ENCODE measurements at regions not wholly inside any gene's neighbourhood (a gene's known extent, or its start where the extent isn't known, plus 50 kb on each side); places are given as distances from the start of the nearest gene placed in this dataset.
"Not testable (repeated sequence)": the region's sequence is repeated elsewhere in the genome, so short reads cannot be mapped to it uniquely, and the experiment has no call there.

DNA sequence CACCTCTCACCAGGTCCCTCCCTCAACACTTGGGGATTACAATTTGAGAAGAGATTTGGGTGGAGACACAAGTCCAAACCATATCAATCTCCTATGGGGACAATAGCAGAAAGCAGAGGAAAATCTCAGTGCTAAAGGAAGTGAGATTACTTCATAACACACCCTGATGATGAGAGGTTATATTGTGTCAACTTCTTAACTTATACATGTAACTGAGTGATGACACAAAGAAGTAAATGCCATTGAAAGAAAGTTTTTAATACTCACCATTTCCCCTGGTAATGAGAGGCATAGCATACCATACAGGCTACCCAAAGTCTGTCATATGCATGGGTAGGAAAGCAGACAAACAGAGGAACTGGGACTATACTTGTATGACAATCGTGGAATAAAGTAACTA lies 137.2 kb downstream of the MMUT start:
- Histone ChIP-seq H3K27me3 (no peaks in the 10 kb centered on the region), H3K27ac (no peak overlapping the region), H3K9me3 (no peaks in the 10 kb centered on the region), H3K4me3 (no peak overlapping the region), H3K4me1 (ENCODE audit: insufficient read depth) (no peaks in the 10 kb centered on the region), H3K36me3 (no peaks in the 10 kb centered on the region)
- TF ChIP-seq POLR2A (IDR thresholded peaks at IDR 0.05), result no peak
- TF ChIP-seq, protein P1, sequence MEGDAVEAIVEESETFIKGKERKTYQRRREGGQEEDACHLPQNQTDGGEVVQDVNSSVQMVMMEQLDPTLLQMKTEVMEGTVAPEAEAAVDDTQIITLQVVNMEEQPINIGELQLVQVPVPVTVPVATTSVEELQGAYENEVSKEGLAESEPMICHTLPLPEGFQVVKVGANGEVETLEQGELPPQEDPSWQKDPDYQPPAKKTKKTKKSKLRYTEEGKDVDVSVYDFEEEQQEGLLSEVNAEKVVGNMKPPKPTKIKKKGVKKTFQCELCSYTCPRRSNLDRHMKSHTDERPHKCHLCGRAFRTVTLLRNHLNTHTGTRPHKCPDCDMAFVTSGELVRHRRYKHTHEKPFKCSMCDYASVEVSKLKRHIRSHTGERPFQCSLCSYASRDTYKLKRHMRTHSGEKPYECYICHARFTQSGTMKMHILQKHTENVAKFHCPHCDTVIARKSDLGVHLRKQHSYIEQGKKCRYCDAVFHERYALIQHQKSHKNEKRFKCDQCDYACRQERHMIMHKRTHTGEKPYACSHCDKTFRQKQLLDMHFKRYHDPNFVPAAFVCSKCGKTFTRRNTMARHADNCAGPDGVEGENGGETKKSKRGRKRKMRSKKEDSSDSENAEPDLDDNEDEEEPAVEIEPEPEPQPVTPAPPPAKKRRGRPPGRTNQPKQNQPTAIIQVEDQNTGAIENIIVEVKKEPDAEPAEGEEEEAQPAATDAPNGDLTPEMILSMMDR (IDR thresholded peaks at IDR 0.05), result no peak
- TF ChIP-seq EP300 (IDR thresholded peaks at IDR 0.05), result no peak
- no peak for DNase-seq
- intact Hi-C loops (cut with DNase I), result no loop called here
- 64 to 75% (median 70%) methylated on average over 1 of the region's 1 CpG for WGBS, 3 donors

DNA sequence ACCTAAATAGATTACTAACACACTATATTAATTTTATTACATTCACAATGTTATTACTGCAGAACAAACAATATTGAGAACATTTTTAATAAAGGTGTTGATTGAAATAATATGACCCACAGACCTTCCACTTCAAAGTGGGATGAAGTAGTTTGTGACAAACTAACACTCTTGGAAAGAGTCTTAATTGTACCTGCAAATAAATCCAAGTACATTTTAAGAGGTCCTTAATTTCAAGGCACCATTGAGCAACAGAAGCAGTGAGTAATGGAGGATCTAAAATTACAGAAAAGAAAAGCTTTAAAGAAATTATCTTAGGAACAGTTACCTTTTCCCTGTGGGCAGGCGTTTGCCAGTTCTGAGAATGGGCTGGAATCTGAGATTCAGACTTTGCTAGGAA lies 140.2 kb downstream of the MMUT start:
- H3K9me3 ChIP-seq, result no peaks in the 10 kb centered on the region
- no peak overlapping the region for H3K27ac ChIP-seq
- intact Hi-C loops (cut with DNase I), result no loop called here
- no peaks in the 10 kb centered on the region for H3K36me3 ChIP-seq
- TF ChIP-seq, protein P1 (IDR thresholded peaks at IDR 0.05), result no peak
- TF ChIP-seq POLR2A (IDR thresholded peaks at IDR 0.05) (no peak), EP300 (IDR thresholded peaks at IDR 0.05) (no peak)
- 50 to 72% (median 58%) methylated on average over 1 of the region's 1 CpG for WGBS, 3 donors
- H3K4me1 ChIP-seq (ENCODE audit: insufficient read depth), result no peaks in the 10 kb centered on the region
- H3K4me3 ChIP-seq, result no peak overlapping the region
- no peaks in the 10 kb centered on the region for H3K27me3 ChIP-seq
- no peak for DNase-seq

DNA sequence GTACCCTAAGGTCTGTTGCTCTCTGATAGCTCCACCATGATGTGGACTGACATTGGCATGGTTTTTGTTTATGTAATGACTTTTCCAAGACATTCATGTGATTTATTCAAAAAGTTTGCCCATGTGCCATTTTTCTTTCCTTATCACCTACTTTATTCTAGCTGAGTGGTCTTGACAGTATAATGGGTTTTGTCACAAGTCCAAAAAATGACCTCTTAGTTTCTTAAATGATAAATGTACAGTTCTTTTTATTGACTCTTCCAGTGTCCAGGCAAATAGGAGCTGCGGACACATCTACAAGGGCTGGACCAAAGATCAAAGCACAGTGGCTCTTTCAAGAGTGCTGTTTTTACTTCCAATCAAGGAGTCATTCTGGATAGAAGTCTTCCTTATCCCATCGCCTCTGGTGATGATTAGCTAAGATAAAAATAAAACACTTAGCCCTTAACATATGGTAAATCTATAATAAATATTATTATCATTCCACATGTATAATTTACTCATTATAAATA lies 141.4 kb downstream of the MMUT start:
- Histone ChIP-seq H3K27me3 (no peaks in the 10 kb centered on the region), H3K36me3 (no peaks in the 10 kb centered on the region), H3K4me1 (ENCODE audit: insufficient read depth) (no peaks in the 10 kb centered on the region), H3K9me3 (no peaks in the 10 kb centered on the region), H3K4me3 (no peak overlapping the region), H3K27ac (no peak overlapping the region)
- 64 to 76% (median 74%) methylated on average over 2 of the region's 2 CpGs for WGBS, 3 donors
- intact Hi-C loops (cut with DNase I), result no loop called here
- no peak for DNase-seq
- TF ChIP-seq, protein P1 (IDR thresholded peaks at IDR 0.05), result no peak
- TF ChIP-seq EP300 (IDR thresholded peaks at IDR 0.05) (no peak), POLR2A (IDR thresholded peaks at IDR 0.05) (no peak)

DNA sequence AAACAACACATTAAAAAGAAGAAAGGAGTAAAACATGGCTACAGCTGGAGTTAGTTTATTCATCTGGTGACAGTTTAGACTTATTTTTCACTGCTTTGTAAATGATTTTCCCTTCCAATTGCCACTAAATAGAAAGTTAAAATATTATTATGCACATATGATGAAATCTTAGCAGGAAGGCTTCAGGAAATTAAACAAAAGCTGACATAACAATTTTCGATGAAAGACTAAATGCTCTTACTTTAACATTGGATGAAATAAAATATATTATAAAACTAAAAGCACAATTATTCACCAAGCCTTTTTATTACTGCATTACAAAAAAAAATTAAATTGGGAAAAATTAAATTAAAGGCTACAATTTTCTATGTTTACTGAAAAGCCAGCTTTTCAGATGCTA lies 158.0 kb downstream of the MMUT start:
- Histone ChIP-seq H3K4me3 (no peak overlapping the region), H3K27me3 (no peaks in the 10 kb centered on the region), H3K36me3 (no peaks in the 10 kb centered on the region), H3K27ac (no peak overlapping the region), H3K4me1 (ENCODE audit: insufficient read depth) (no peaks in the 10 kb centered on the region), H3K9me3 (no peaks in the 10 kb centered on the region)
- intact Hi-C loops (cut with DNase I), result no loop called here
- WGBS, 3 donors, result 76 to 88% (median 83%) methylated on average over 1 of the region's 1 CpG
- TF ChIP-seq, protein P1 (IDR thresholded peaks at IDR 0.05), result no peak
- no peak for TF ChIP-seq EP300 (IDR thresholded peaks at IDR 0.05)
- no peak for TF ChIP-seq POLR2A (IDR thresholded peaks at IDR 0.05)
- DNase-seq, result no peak

DNA sequence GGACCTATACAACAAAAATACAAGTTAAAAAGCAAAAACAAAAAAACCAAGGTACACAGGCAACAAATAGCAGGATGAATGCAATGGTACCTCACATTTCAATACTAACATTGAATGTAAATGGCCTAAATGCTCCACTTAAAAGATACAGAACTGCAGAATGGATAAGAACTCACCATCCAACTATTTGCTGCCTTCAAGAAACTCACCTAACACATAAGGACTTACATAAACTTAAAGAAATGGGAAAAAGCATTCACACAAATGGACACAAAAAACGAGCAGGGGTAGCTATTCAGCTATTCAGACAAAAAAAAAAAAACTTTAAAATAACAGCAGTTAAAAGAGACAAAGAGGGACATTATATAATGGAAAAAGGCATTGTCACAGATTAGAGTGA lies 158.7 kb downstream of the MMUT start:
- H3K36me3 ChIP-seq; H3K9me3 ChIP-seq; H3K4me1 ChIP-seq (ENCODE audit: insufficient read depth); DNase-seq; H3K27ac ChIP-seq; H3K27me3 ChIP-seq; H3K4me3 ChIP-seq; intact Hi-C loops (cut with DNase I): not testable (repeated sequence)
- 53 to 67% (median 63%) methylated on average over 1 of the region's 1 CpG for WGBS, 3 donors
